ENCODE measurements at regions not wholly inside any gene's neighbourhood (a gene's known extent, or its start where the extent isn't known, plus 50 kb on each side); places are given as distances from the start of the nearest gene placed in this dataset.

DNA sequence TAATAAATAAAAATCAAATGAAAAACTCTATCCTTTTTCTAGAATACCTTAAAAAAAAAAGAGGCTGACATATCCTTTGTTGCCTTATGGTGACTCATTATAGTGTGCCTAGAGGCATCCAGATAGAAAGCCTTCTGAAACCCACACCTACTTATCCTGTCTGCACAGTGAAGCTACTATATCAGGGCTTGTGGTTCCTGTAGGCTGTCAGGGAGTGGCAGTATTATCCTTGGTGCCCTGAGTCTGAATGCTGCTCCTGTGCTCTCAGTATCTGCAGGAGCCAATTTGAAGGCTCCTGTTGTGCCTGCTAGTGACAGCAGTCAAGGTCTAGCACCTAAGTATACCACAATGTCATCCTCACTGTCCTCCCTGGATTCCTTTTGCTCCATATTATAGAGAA, 168.4 kb upstream of the AVPR1A start:
- Histone ChIP-seq H2AFZ (no peak overlapping the region), H3K9me2 (ENCODE audit: insufficient read depth) (no peaks in the 10 kb centered on the region), H3K9ac (no peak overlapping the region), H3K4me3 (no peak overlapping the region), H3F3A (ENCODE audit: insufficient read depth) (no peaks in the 10 kb centered on the region), H3K4me1 (ENCODE audit: insufficient read depth) (no peaks in the 10 kb centered on the region), H4K20me1 (ENCODE audit: insufficient read depth) (no peaks in the 10 kb centered on the region), H3K27ac (no peak overlapping the region), H3K4me2 (ENCODE audit: unreplicated experiment) (no peak overlapping the region), H3K36me3 (ENCODE audit: low read depth) (no peaks in the 10 kb centered on the region), H3K79me2 (ENCODE audit: insufficient read depth) (no peaks in the 10 kb centered on the region), H3K27me3 (replicated peaks; ENCODE audit: insufficient read depth) (no peaks in the 10 kb centered on the region), H3K9me3 (ENCODE audit: low read depth) (no peaks in the 10 kb centered on the region)
- in situ Hi-C loops (cut with MboI): no loop called here
- peak; percentile 6 for DNase-seq
- TF ChIP-seq EZH2phosphoT487 (IDR thresholded peaks at IDR 0.05; ENCODE audit: insufficient read depth, low read depth) (no peak), EZH2 (IDR thresholded peaks at IDR 0.05; ENCODE audit: insufficient read depth, poor library complexity, severe bottlenecking) (no peak)

DNA sequence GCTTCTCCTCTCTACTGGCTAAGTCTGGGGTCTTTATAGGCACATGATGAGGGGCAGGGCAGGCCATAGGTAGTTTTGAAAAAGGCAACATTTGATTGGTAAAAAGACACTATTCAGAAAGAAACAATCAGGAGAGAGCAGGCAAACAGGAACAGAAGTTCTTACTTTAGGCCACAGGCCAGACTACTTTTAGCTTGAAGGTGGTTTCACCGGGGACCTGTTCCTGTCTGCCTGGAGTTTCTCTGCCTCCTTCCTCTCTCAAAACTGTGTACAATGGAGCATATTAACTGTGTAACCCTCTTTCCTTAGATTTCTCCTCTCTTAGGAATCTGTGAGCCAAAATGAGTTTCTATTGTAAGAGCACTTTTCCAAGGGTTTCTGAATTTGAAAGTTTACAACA, 167.9 kb upstream of the AVPR1A start:
- no peak for DNase-seq
- Histone ChIP-seq H3K79me2 (ENCODE audit: insufficient read depth) (no peaks in the 10 kb centered on the region), H3K4me2 (ENCODE audit: unreplicated experiment) (no peak overlapping the region), H4K20me1 (ENCODE audit: insufficient read depth) (no peaks in the 10 kb centered on the region), H3K4me1 (ENCODE audit: insufficient read depth) (no peaks in the 10 kb centered on the region), H3K36me3 (ENCODE audit: low read depth) (no peaks in the 10 kb centered on the region), H3K9ac (no peak overlapping the region), H3K27me3 (replicated peaks; ENCODE audit: insufficient read depth) (no peaks in the 10 kb centered on the region), H3F3A (ENCODE audit: insufficient read depth) (no peaks in the 10 kb centered on the region), H3K9me3 (ENCODE audit: low read depth) (no peaks in the 10 kb centered on the region), H3K4me3 (no peak overlapping the region), H3K27ac (no peak overlapping the region), H2AFZ (no peak overlapping the region), H3K9me2 (ENCODE audit: insufficient read depth) (no peaks in the 10 kb centered on the region)
- in situ Hi-C loops (cut with MboI): no loop called here
- WGBS, 2 experiments (ENCODE audit: low coverage in 1 of 2, low lambda C conversion rate in 2 of 2, missing lambda C conversion rate in 2 of 2): 71 to 76% methylated on average over 1 of the region's 1 CpG
- TF ChIP-seq EZH2 (IDR thresholded peaks at IDR 0.05; ENCODE audit: insufficient read depth, poor library complexity, severe bottlenecking) (no peak), EZH2phosphoT487 (IDR thresholded peaks at IDR 0.05; ENCODE audit: insufficient read depth, low read depth) (no peak)

DNA sequence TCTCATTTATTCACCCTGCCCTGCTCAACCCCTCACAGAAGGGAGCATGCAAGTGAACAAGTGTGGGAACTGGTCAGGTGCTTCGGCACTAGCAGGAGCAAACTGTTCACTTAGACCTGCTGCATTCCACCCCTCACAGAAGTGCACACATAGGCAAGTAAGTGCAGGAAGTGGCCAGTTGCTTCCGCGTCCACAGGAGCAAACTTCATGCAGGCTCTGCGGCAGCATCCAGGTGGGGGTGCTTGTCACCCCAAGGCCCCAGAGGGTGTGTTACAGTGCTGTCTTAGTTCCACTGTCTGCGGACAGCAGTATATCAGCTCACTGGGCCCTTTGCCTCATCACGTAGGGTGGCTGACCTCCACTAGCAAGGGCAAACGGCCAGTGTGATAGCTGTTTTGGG, 167.3 kb upstream of the AVPR1A start:
- 54 to 62% methylated on average over 7 of the region's 7 CpGs for WGBS, 2 experiments (ENCODE audit: low coverage in 1 of 2, low lambda C conversion rate in 2 of 2, missing lambda C conversion rate in 2 of 2)
- H4K20me1 ChIP-seq (ENCODE audit: insufficient read depth): no peaks in the 10 kb centered on the region
- no peaks in the 10 kb centered on the region for H3F3A ChIP-seq (ENCODE audit: insufficient read depth)
- no peaks in the 10 kb centered on the region for H3K27me3 ChIP-seq (replicated peaks; ENCODE audit: insufficient read depth)
- TF ChIP-seq EZH2 (IDR thresholded peaks at IDR 0.05; ENCODE audit: insufficient read depth, poor library complexity, severe bottlenecking): no peak
- no peak for TF ChIP-seq EZH2phosphoT487 (IDR thresholded peaks at IDR 0.05; ENCODE audit: insufficient read depth, low read depth)
- H3K36me3 ChIP-seq (ENCODE audit: low read depth): no peaks in the 10 kb centered on the region
- H3K9me2 ChIP-seq (ENCODE audit: insufficient read depth): no peaks in the 10 kb centered on the region
- no peak overlapping the region for H3K4me2 ChIP-seq (ENCODE audit: unreplicated experiment)
- no peaks in the 10 kb centered on the region for H3K4me1 ChIP-seq (ENCODE audit: insufficient read depth)
- in situ Hi-C loops (cut with MboI): no loop called here
- H3K9ac ChIP-seq: no peak overlapping the region
- no peak for DNase-seq
- H3K4me3 ChIP-seq: no peak overlapping the region
- no peak overlapping the region for H2AFZ ChIP-seq
- no peaks in the 10 kb centered on the region for H3K9me3 ChIP-seq (ENCODE audit: low read depth)
- H3K27ac ChIP-seq: no peak overlapping the region
- no peaks in the 10 kb centered on the region for H3K79me2 ChIP-seq (ENCODE audit: insufficient read depth)

DNA sequence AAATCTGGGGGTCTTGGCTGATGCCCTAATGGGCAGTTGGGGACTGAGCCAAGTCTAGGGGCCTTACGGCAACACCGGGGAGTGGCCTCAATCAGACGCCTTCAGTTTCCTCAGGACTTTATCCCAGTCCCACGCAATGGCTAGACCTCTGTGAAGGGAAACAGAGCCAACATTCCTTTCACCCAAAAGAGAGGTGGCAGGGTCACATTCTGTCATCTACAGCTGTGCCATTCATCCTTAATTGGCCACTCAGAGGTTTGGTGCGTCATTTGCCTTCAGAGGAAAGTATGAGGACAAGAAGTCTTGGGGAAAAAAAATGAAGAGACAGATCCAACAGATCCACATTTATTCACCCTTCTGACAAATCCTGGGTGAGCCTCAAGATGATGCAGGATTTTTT, 166.9 kb upstream of the AVPR1A start:
- WGBS, 2 experiments (ENCODE audit: low coverage in 1 of 2, low lambda C conversion rate in 2 of 2, missing lambda C conversion rate in 2 of 2): 75 to 84% methylated on average over 5 of the region's 5 CpGs
- H3K79me2 ChIP-seq (ENCODE audit: insufficient read depth): no peaks in the 10 kb centered on the region
- no peaks in the 10 kb centered on the region for H3K27me3 ChIP-seq (replicated peaks; ENCODE audit: insufficient read depth)
- no peak overlapping the region for H2AFZ ChIP-seq
- H3K9me3 ChIP-seq (ENCODE audit: low read depth): no peaks in the 10 kb centered on the region
- no peak overlapping the region for H3K9ac ChIP-seq
- no peaks in the 10 kb centered on the region for H3F3A ChIP-seq (ENCODE audit: insufficient read depth)
- H4K20me1 ChIP-seq (ENCODE audit: insufficient read depth): no peaks in the 10 kb centered on the region
- H3K36me3 ChIP-seq (ENCODE audit: low read depth): no peaks in the 10 kb centered on the region
- DNase-seq: no peak
- no peak overlapping the region for H3K27ac ChIP-seq
- no peak overlapping the region for H3K4me3 ChIP-seq
- H3K9me2 ChIP-seq (ENCODE audit: insufficient read depth): no peaks in the 10 kb centered on the region
- in situ Hi-C loops (cut with MboI): no loop called here
- H3K4me1 ChIP-seq (ENCODE audit: insufficient read depth): no peaks in the 10 kb centered on the region
- TF ChIP-seq EZH2 (IDR thresholded peaks at IDR 0.05; ENCODE audit: insufficient read depth, poor library complexity, severe bottlenecking): no peak
- TF ChIP-seq EZH2phosphoT487 (IDR thresholded peaks at IDR 0.05; ENCODE audit: insufficient read depth, low read depth): no peak
- H3K4me2 ChIP-seq (ENCODE audit: unreplicated experiment): no peak overlapping the region

DNA sequence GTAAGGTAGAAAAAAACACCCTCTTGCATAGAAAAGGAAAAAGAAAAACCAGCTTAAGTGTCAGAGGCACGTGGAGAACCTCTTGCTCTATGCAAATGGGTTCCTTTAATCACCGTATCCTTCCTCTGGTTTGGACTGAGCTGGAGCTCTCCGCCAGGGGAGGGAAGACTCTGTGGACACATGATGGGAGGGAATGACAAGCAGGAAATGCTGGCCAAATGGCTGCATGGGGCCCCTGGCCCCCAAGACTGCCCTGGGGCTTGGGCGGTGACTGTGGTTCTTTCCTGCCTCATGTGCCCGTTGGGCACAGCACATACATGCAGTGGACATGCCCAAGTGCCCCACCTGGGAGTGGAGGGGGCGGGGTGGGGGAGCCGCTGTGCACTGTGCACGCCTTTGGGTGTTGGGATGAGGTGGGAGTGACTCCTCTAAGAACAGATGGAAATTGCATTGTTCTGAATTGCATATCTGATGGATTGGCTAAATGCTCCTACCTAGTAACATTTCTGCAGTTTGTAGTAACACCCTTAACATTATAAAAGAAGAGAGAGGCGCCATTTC, 166.4 kb upstream of the AVPR1A start:
- Histone ChIP-seq H3K9ac (no peak overlapping the region), H3K36me3 (ENCODE audit: low read depth) (no peaks in the 10 kb centered on the region), H3K9me2 (ENCODE audit: insufficient read depth) (no peaks in the 10 kb centered on the region), H3K4me3 (no peak overlapping the region), H3K79me2 (ENCODE audit: insufficient read depth) (no peaks in the 10 kb centered on the region), H3K9me3 (ENCODE audit: low read depth) (no peaks in the 10 kb centered on the region), H3K4me2 (ENCODE audit: unreplicated experiment) (no peak overlapping the region), H3F3A (ENCODE audit: insufficient read depth) (no peaks in the 10 kb centered on the region), H3K27ac (no peak overlapping the region), H4K20me1 (ENCODE audit: insufficient read depth) (no peaks in the 10 kb centered on the region), H2AFZ (no peak overlapping the region), H3K4me1 (ENCODE audit: insufficient read depth) (no peaks in the 10 kb centered on the region), H3K27me3 (replicated peaks; ENCODE audit: insufficient read depth) (no peaks in the 10 kb centered on the region)
- TF ChIP-seq EZH2phosphoT487 (IDR thresholded peaks at IDR 0.05; ENCODE audit: insufficient read depth, low read depth): no peak
- no peak for TF ChIP-seq EZH2 (IDR thresholded peaks at IDR 0.05; ENCODE audit: insufficient read depth, poor library complexity, severe bottlenecking)
- 38 to 50% methylated on average over 7 to 9 of the region's 9 CpGs for WGBS, 2 experiments (ENCODE audit: low coverage in 1 of 2, low lambda C conversion rate in 2 of 2, missing lambda C conversion rate in 2 of 2)
- in situ Hi-C loops (cut with MboI): no loop called here
- no peak for DNase-seq
